ENCODE measurements at regions not wholly inside any gene's neighbourhood (a gene's known extent, or its start where the extent isn't known, plus 50 kb on each side); places are given as distances from the start of the nearest gene placed in this dataset.

DNA sequence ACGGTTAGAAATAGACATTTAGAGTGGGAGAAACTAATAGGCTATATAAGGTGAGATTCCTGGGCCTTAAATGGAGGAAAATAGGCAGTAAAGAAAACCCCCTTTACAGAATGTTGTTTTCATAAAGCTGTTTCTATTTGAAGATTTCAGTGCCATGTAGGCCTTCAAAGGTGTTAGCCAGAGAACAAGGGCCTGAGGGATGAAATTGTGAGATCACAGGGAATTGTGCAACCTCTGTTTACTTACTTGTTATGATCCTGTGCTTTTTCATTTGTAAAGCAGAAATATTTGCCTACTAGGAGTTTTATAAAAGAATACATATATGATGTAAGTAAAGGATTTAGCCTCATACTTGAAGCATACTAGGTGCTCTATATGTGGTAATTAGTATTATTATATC lies 272.9 kb upstream of the ARX start:
- no peak for ATAC-seq (ENCODE audit: insufficient read depth, low FRiP score)
- 56 to 78% methylated on average over 1 of the region's 1 CpG for WGBS, 2 donors

DNA sequence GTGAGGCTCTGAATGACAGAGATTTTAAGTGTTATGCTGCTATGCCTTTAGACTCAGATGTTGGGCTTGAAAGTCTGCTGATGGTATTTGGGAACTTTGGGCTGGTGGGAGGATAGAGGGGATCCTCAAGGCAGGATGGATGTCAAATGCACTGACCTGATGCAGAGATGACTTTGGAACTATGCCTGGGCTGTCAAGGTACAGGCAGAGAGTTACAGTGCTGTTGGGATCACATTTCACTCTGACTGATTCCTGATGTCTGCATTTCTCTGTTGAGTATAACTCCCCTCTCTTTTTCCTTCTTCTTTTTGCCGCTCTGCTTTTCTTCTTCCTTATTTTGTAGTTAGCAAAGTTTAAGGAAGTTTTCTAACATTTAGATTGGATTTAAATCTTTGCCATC lies 271.8 kb upstream of the ARX start:
- ATAC-seq (ENCODE audit: insufficient read depth, low FRiP score) = no peak
- DNase-seq = no peak
- Histone ChIP-seq H3K9ac (ENCODE audit: insufficient read depth in 1 of 2, low read length in 2 of 2) (no peak overlapping the region), H3K9me3 (ENCODE audit: control insufficient read depth in 4 of 4, insufficient read depth in 3 of 4, low read length in 3 of 4) (no peaks in the 10 kb centered on the region), H3K27me3 (ENCODE audit: control insufficient read depth in 3 of 3, insufficient read depth in 3 of 3, low read length in 2 of 3) (peaks cover 0 to 5% (median 0%) of the 10 kb centered on the region in 3 donors), H3K27ac (ENCODE audit: low read depth in 1 of 2, low read length in 1 of 2) (no peak overlapping the region), H3K36me3 (ENCODE audit: control insufficient read depth in 4 of 4, insufficient read depth in 4 of 4, low read length in 4 of 4) (no peaks in the 10 kb centered on the region), H3K4me1 (ENCODE audit: control insufficient read depth in 5 of 5, insufficient read depth in 5 of 5, low read length in 5 of 5) (no peaks in the 10 kb centered on the region), H3K4me3 (no peak overlapping the region)
- TF ChIP-seq, protein P1, sequence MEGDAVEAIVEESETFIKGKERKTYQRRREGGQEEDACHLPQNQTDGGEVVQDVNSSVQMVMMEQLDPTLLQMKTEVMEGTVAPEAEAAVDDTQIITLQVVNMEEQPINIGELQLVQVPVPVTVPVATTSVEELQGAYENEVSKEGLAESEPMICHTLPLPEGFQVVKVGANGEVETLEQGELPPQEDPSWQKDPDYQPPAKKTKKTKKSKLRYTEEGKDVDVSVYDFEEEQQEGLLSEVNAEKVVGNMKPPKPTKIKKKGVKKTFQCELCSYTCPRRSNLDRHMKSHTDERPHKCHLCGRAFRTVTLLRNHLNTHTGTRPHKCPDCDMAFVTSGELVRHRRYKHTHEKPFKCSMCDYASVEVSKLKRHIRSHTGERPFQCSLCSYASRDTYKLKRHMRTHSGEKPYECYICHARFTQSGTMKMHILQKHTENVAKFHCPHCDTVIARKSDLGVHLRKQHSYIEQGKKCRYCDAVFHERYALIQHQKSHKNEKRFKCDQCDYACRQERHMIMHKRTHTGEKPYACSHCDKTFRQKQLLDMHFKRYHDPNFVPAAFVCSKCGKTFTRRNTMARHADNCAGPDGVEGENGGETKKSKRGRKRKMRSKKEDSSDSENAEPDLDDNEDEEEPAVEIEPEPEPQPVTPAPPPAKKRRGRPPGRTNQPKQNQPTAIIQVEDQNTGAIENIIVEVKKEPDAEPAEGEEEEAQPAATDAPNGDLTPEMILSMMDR (IDR thresholded peaks at IDR 0.05; ENCODE audit: control extremely low read depth, extremely low read depth) = no peak
- WGBS, 2 donors = 50 to 58% methylated on average over 1 of the region's 1 CpG

More for the DNA sequence above, 272.9 kb upstream of the ARX start:
- peak in 1 of 3 donors; percentile 31 for DNase-seq
- Histone ChIP-seq H3K27me3 (ENCODE audit: control insufficient read depth in 3 of 3, insufficient read depth in 3 of 3, low read length in 2 of 3) (peaks cover 0 to 3% (median 0%) of the 10 kb centered on the region in 3 donors), H3K9ac (ENCODE audit: insufficient read depth in 1 of 2, low read length in 2 of 2) (no peak overlapping the region), H3K27ac (ENCODE audit: low read depth in 1 of 2, low read length in 1 of 2) (no peak overlapping the region), H3K4me1 (ENCODE audit: control insufficient read depth in 5 of 5, insufficient read depth in 5 of 5, low read length in 5 of 5) (no peaks in the 10 kb centered on the region), H3K36me3 (ENCODE audit: control insufficient read depth in 4 of 4, insufficient read depth in 4 of 4, low read length in 4 of 4) (no peaks in the 10 kb centered on the region), H3K4me3 (no peak overlapping the region), H3K9me3 (ENCODE audit: control insufficient read depth in 4 of 4, insufficient read depth in 3 of 4, low read length in 3 of 4) (no peaks in the 10 kb centered on the region)
- TF ChIP-seq, protein P1 (IDR thresholded peaks at IDR 0.05; ENCODE audit: control extremely low read depth, extremely low read depth) = no peak

DNA sequence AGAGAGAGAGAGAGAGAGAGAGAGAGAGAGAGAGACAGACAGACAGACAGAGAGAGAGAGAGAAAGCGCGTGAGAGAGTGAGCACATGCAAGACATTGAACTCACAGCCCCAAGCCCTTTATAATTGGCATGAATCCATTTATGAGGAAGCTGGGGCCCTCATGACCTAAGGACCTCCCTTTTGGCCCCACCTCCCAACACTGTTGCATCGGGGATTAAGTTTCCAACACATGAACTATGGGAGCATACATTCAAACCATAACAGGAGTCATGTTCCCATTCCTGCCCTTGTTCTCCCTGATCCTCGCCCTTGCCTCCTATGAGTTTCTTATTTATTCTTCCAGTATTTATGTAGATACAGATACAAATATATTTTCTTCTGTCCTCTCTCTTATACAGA lies 269.8 kb upstream of the ARX start:
- Histone ChIP-seq H3K4me3 (no peak overlapping the region), H3K9ac (ENCODE audit: insufficient read depth in 1 of 2, low read length in 2 of 2) (no peak overlapping the region), H3K27ac (ENCODE audit: low read depth in 1 of 2, low read length in 1 of 2) (no peak overlapping the region), H3K4me1 (ENCODE audit: control insufficient read depth in 5 of 5, insufficient read depth in 5 of 5, low read length in 5 of 5) (no peaks in the 10 kb centered on the region), H3K9me3 (ENCODE audit: control insufficient read depth in 4 of 4, insufficient read depth in 3 of 4, low read length in 3 of 4) (no peaks in the 10 kb centered on the region), H3K36me3 (ENCODE audit: control insufficient read depth in 4 of 4, insufficient read depth in 4 of 4, low read length in 4 of 4) (no peaks in the 10 kb centered on the region), H3K27me3 (ENCODE audit: control insufficient read depth in 3 of 3, insufficient read depth in 3 of 3, low read length in 2 of 3) (peaks cover 0 to 5% (median 0%) of the 10 kb centered on the region in 3 donors)
- no peak for ATAC-seq (ENCODE audit: insufficient read depth, low FRiP score)
- DNase-seq = peak in 2 of 3 donors; percentile 2 to 5
- WGBS, 2 donors = 80 to 87% methylated on average over 4 of the region's 4 CpGs
- TF ChIP-seq, protein P1 (IDR thresholded peaks at IDR 0.05; ENCODE audit: control extremely low read depth, extremely low read depth) = no peak

DNA sequence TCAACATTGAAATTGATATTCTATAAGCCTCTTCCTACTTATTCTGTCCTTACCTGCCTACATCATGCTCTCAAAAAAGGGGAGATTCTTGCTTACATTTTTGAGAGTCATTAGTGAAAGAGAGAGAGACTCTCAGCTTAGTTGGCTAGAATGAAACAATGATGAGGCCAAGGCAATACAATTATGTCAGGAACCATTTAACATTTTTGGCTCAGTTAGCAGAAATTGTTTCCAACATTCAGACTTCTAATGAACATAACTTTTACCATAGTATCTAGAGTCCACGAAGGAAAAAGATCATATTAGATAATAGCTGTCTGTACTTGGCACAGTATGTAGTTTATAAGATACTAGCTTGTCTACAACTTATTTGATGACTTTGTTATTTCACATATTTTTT lies 263.7 kb upstream of the ARX start:
- H3K9me3 ChIP-seq (ENCODE audit: control insufficient read depth in 4 of 4, insufficient read depth in 3 of 4, low read length in 3 of 4) = no peaks in the 10 kb centered on the region
- no peak overlapping the region for H3K9ac ChIP-seq (ENCODE audit: insufficient read depth in 1 of 2, low read length in 2 of 2)
- DNase-seq = peak in 2 of 3 donors; percentile 37 to 44
- peaks cover 0 to 2% (median 2%) of the 10 kb centered on the region in 3 donors for H3K27me3 ChIP-seq (ENCODE audit: control insufficient read depth in 3 of 3, insufficient read depth in 3 of 3, low read length in 2 of 3)
- 28 to 64% methylated on average over 1 of the region's 1 CpG for whole genome bisulfite sequencing, 2 donors
- no peaks in the 10 kb centered on the region for H3K4me1 ChIP-seq (ENCODE audit: control insufficient read depth in 5 of 5, insufficient read depth in 5 of 5, low read length in 5 of 5)
- TF ChIP-seq, protein P1 (IDR thresholded peaks at IDR 0.05; ENCODE audit: control extremely low read depth, extremely low read depth) = no peak
- no peak overlapping the region for H3K27ac ChIP-seq (ENCODE audit: low read depth in 1 of 2, low read length in 1 of 2)
- no peak overlapping the region for H3K4me3 ChIP-seq
- ATAC-seq (ENCODE audit: insufficient read depth, low FRiP score) = no peak
- H3K36me3 ChIP-seq (ENCODE audit: control insufficient read depth in 4 of 4, insufficient read depth in 4 of 4, low read length in 4 of 4) = no peaks in the 10 kb centered on the region

Measured in lung (tissue), 11 donors.